HG03060 (cell line): ENCODE measurements at regions not wholly inside any gene's neighbourhood (a gene's known extent, or its start where the extent isn't known, plus 50 kb on each side); places are given as distances from the start of the nearest gene placed in this dataset.
"Not testable (repeated sequence)": the region's sequence is repeated elsewhere in the genome, so short reads cannot be mapped to it uniquely, and the experiment has no call there.

Source experiments
- ATAC-seq: cut with Tn5 transposase; IDR thresholded peaks from one replicate; pipeline ENCODE4 v1.9.1; 2021; ENCODE audit warnings: low read depth, moderate number of reproducible peaks; ENCODE audit not compliant: unreplicated experiment

- ATAC-seq, result no peak
These were observed 508.3 kb upstream of the CCNG1 start for GRCh38 chr5:162929104-162929503.

GRCh38 chr5:162931501-162931900 is 505.9 kb upstream of the CCNG1 start:
- ATAC-seq, result no peak

GRCh38 chr5:162939991-162940390 is 497.4 kb upstream of the CCNG1 start:
- no peak for ATAC-seq

- ATAC-seq, result no peak
These were observed 488.7 kb upstream of the CCNG1 start for GRCh38 chr5:162948677-162949076.

GRCh38 chr5:162956570-162956969 is 480.8 kb upstream of the CCNG1 start:
- no peak for ATAC-seq

GRCh38 chr5:162964144-162964543 is 473.3 kb upstream of the CCNG1 start:
- not testable (repeated sequence) for ATAC-seq

- no peak for ATAC-seq
These were observed 447.3 kb upstream of the CCNG1 start for GRCh38 chr5:162990063-162990462.

- peak; percentile 82 for ATAC-seq
These were observed 446.4 kb upstream of the CCNG1 start for GRCh38 chr5:162990856-162991497.

GRCh38 chr5:162995568-162995967 is 441.8 kb upstream of the CCNG1 start:
- no peak for ATAC-seq

- ATAC-seq, result no peak
These were observed 441.3 kb upstream of the CCNG1 start for GRCh38 chr5:162996053-162996452.

GRCh38 chr5:163005949-163006348 is 431.4 kb upstream of the CCNG1 start:
- ATAC-seq, result no peak

- ATAC-seq, result no peak
These were observed 414.7 kb upstream of the CCNG1 start for GRCh38 chr5:163022582-163023128.

GRCh38 chr5:163023846-163024245 is 413.5 kb upstream of the CCNG1 start:
- no peak for ATAC-seq

- ATAC-seq, result no peak
These were observed 412.5 kb upstream of the CCNG1 start for GRCh38 chr5:163024936-163025335.

GRCh38 chr5:163033656-163034055 is 403.7 kb upstream of the CCNG1 start:
- ATAC-seq, result no peak

- ATAC-seq, result no peak
These were observed 396.1 kb upstream of the CCNG1 start for GRCh38 chr5:163041254-163041653.

- peak; percentile 52 for ATAC-seq
These were observed 357.8 kb upstream of the CCNG1 start for GRCh38 chr5:163079618-163080017.

- no peak for ATAC-seq
These were observed 348.2 kb upstream of the CCNG1 start for GRCh38 chr5:163089230-163089629.

- ATAC-seq, result no peak
These were observed 347.5 kb upstream of the CCNG1 start for GRCh38 chr5:163089926-163090325.

- ATAC-seq, result peak; percentile 88
These were observed 342.8 kb upstream of the CCNG1 start for GRCh38 chr5:163094492-163095180.

GRCh38 chr5:163104464-163104863 is 332.9 kb upstream of the CCNG1 start:
- ATAC-seq, result no peak

- ATAC-seq, result no peak
These were observed 331.9 kb upstream of the CCNG1 start for GRCh38 chr5:163105456-163105855.
